Ascending aorta (tissue), 2 donors: ENCODE measurements at regions not wholly inside any gene's neighbourhood (a gene's known extent, or its start where the extent isn't known, plus 50 kb on each side); places are given as distances from the start of the nearest gene placed in this dataset.

Experiments used
- DNase-seq, 2 donors: peaks; one replicate each; pipeline ENCODE4 v3.0.0-alpha.2; 2019; ENCODE audit warnings: low spot score in 2 of 2
- H3K27ac ChIP-seq, 2 donors: fragments of 200-600 bp; sonication (generic); one replicate each; pipeline ENCODE4 v1.5.1; 2016 to 2017; ENCODE audit warnings: mild to moderate bottlenecking in 1 of 2
- H3K27me3 ChIP-seq: fragments of 200-600 bp; sonication (generic); one replicate; pipeline ENCODE4 v1.5.1; 2017
- H3K36me3 ChIP-seq, 2 donors: fragments of 200-600 bp; sonication (generic); one replicate each; pipeline ENCODE4 v1.5.1; 2016
- H3K4me1 ChIP-seq, 2 donors: fragments of 200-600 bp; sonication (generic); one replicate each; pipeline ENCODE4 v1.5.1; 2016 to 2017; ENCODE audit warnings: mild to moderate bottlenecking in 1 of 2
- H3K4me3 ChIP-seq, 2 donors: fragments of 200-600 bp; sonication (generic); one replicate each; pipeline ENCODE4 v1.5.1; 2016 to 2017; ENCODE audit warnings: mild to moderate bottlenecking in 1 of 2
- H3K9me3 ChIP-seq, 2 donors: fragments of 200-600 bp; sonication (generic); one replicate each; pipeline ENCODE4 v1.5.1; 2016
- intact Hi-C: fragments of 100-400 bp; cut with DNase I; formaldehyde crosslinking; loops from one replicate; pipeline ENCODE4 v1.15.1; 2023
- TF ChIP-seq, protein P1 (sequence below), 3 experiments: fragments of 200-600 bp in 2 of 3; fragments of 450-650 bp in 1 of 3; sonication (generic) in 2 of 3; IDR thresholded peaks; one replicate each; pipeline ENCODE4 v1.5.1; 2016 to 2019; ENCODE audit warnings: antibody characterized with exemption in 3 of 3, mild to moderate bottlenecking in 1 of 3, moderate library complexity in 1 of 3

DNA sequence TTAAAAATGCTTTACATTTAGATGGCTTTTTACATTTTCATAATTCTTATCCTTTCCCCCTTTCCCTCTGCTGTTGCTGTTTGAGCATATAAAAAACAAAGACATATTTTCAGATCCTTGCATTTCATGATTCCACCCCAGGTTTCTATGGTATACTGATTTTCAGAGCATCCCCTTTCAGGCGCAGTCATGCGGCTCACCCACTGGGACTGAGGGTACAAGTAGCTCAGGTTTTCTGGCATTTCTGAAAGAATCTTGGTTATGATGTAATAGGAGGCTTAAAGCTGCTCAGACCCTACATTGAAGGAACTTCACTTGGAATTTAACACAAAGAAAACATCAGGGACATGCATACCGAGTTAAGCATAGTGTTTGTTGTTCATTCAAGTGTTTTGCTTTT, 310.8 kb downstream of the ETAA1 start:
- H3K4me1 ChIP-seq, result no peaks in the 10 kb centered on the region
- H3K27ac ChIP-seq, result no peak overlapping the region
- no peak for DNase-seq
- H3K27me3 ChIP-seq, result no peaks in the 10 kb centered on the region
- no peaks in the 10 kb centered on the region for H3K9me3 ChIP-seq
- no peak overlapping the region for H3K4me3 ChIP-seq
- intact Hi-C loops, result no loop called here
- TF ChIP-seq, protein P1, sequence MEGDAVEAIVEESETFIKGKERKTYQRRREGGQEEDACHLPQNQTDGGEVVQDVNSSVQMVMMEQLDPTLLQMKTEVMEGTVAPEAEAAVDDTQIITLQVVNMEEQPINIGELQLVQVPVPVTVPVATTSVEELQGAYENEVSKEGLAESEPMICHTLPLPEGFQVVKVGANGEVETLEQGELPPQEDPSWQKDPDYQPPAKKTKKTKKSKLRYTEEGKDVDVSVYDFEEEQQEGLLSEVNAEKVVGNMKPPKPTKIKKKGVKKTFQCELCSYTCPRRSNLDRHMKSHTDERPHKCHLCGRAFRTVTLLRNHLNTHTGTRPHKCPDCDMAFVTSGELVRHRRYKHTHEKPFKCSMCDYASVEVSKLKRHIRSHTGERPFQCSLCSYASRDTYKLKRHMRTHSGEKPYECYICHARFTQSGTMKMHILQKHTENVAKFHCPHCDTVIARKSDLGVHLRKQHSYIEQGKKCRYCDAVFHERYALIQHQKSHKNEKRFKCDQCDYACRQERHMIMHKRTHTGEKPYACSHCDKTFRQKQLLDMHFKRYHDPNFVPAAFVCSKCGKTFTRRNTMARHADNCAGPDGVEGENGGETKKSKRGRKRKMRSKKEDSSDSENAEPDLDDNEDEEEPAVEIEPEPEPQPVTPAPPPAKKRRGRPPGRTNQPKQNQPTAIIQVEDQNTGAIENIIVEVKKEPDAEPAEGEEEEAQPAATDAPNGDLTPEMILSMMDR (IDR thresholded peaks at IDR 0.05), result no peak
- no peaks in the 10 kb centered on the region for H3K36me3 ChIP-seq

DNA sequence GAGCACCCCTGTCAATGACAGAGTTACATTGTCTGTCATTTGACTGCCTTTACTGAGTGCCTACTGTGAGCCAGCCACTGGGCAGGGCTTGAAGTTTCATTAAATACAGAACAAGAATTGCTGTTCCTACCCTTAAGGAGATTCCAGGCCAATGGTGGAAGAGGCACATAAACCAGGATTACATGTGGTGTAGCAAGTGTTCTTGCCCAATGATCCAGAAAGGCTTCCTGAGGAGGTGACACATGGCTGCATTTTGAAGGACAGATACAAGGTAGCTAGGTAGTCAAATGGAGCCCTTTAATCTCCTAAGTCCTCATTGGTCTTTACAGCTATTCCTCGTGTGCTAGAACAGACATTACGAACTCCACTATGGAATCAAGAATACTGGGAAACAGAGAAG, 312.7 kb downstream of the ETAA1 start:
- no peaks in the 10 kb centered on the region for H3K36me3 ChIP-seq
- H3K4me1 ChIP-seq, result no peaks in the 10 kb centered on the region
- TF ChIP-seq, protein P1 (IDR thresholded peaks at IDR 0.05), result no peak
- H3K9me3 ChIP-seq, result no peaks in the 10 kb centered on the region
- no peaks in the 10 kb centered on the region for H3K27me3 ChIP-seq
- no peak overlapping the region for H3K27ac ChIP-seq
- intact Hi-C loops, result no loop called here
- DNase-seq, result no peak
- no peak overlapping the region for H3K4me3 ChIP-seq

DNA sequence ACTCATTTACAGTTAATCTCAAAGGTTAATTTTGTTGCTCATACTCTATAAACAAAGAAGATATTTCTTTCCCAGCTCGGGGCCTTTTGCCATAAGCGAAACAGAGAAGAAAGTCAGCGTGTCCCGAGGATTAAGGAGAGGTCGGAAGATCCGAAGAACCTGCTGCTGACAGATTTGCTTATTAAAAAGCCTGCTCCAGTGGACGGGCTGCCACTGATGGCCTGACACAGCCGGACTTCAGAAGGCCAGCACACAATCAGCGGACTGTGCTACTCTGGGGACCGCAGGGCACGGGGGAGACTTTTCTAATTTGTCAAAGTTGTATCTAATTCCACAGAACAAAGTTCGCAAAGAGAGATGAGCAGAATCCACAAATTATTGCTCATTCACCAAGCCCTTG, 315.4 kb downstream of the ETAA1 start:
- Histone ChIP-seq H3K27me3 (no peaks in the 10 kb centered on the region), H3K4me1 (no peaks in the 10 kb centered on the region), H3K9me3 (no peaks in the 10 kb centered on the region), H3K4me3 (no peak overlapping the region), H3K27ac (no peak overlapping the region), H3K36me3 (no peaks in the 10 kb centered on the region)
- intact Hi-C loops, result no loop called here
- TF ChIP-seq, protein P1 (IDR thresholded peaks at IDR 0.05), result no peak
- no peak for DNase-seq

DNA sequence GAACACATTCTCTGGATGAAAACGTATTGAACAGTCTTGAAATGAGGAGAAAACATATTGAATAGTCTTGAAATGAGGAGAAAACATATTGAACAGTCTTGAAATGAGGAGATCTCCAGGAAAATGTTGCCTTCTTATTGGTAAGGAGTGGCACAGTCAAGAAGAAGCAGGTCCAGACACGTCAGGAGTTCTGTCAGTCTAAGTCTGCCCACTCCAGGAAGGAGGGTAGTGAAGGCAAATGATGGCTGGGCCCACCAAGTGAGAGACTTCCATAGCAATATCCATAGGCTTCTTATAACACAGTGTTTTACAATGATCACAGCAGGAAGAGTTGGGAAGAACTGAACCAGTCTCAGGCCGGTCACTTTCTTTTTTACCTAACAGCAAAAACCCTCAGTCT, 316.2 kb downstream of the ETAA1 start:
- TF ChIP-seq, protein P1 (IDR thresholded peaks at IDR 0.05), result no peak
- no peak for DNase-seq
- no peaks in the 10 kb centered on the region for H3K36me3 ChIP-seq
- intact Hi-C loops, result no loop called here
- no peak overlapping the region for H3K27ac ChIP-seq
- no peaks in the 10 kb centered on the region for H3K27me3 ChIP-seq
- no peaks in the 10 kb centered on the region for H3K4me1 ChIP-seq
- H3K4me3 ChIP-seq, result no peak overlapping the region
- H3K9me3 ChIP-seq, result no peaks in the 10 kb centered on the region

DNA sequence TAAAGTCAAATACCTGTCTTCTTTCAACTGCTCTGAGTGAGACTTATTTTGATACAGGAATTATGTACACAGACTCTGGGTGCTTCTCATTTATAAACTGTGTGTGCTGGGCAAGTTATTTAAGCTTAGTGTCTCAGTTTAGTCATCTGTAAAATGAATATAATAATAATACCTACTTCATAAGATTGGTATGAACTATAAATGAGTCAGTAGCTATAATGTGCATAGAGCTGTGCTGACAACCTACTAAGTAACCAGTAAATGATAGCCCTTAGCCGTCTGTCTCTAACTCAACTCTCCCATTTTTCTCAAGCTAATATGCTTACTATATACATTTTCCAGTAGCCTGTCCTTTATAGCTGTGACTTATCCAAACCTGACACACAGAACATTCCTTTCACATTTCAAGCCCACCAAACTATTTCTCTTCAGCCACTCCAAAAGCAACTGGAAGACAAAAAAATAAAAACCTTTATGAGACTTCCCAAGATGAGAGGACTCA, 319.8 kb downstream of the ETAA1 start:
- TF ChIP-seq, protein P1 (IDR thresholded peaks at IDR 0.05), result no peak
- Histone ChIP-seq H3K9me3 (no peaks in the 10 kb centered on the region), H3K36me3 (no peaks in the 10 kb centered on the region), H3K27me3 (no peaks in the 10 kb centered on the region), H3K4me3 (no peak overlapping the region), H3K4me1 (no peaks in the 10 kb centered on the region), H3K27ac (no peak overlapping the region)
- no peak for DNase-seq
- intact Hi-C loops, result no loop called here

DNA sequence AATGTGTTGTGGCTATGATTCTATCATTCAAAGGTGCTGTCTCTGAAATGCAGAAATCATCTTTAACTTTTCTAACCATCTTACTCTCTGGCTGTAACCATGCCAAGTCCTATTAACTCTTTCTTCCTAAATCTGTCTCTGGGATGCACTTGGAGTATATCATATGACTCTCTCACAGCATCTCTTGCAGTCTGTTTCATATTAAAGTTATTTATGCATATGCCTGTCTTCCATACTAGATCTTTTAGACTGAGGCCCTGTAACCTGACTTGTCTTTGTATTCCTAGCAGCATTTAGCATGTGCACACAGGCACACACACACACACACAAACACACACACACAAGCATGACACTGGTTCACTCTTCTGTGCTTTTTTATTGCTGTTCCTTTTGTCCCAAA, 320.6 kb downstream of the ETAA1 start:
- Histone ChIP-seq H3K36me3 (no peaks in the 10 kb centered on the region), H3K27ac (no peak overlapping the region), H3K27me3 (no peaks in the 10 kb centered on the region), H3K4me3 (no peak overlapping the region), H3K9me3 (no peaks in the 10 kb centered on the region), H3K4me1 (no peaks in the 10 kb centered on the region)
- DNase-seq, result no peak
- TF ChIP-seq, protein P1 (IDR thresholded peaks at IDR 0.05), result no peak
- intact Hi-C loops, result no loop called here
